NCI-H510A treated with DMSO at 0.1 percent for 48 hours (cell line): ENCODE measurements at regions not wholly inside any gene's neighbourhood (a gene's known extent, or its start where the extent isn't known, plus 50 kb on each side); places are given as distances from the start of the nearest gene placed in this dataset.
"Not testable (repeated sequence)": the region's sequence is repeated elsewhere in the genome, so short reads cannot be mapped to it uniquely, and the experiment has no call there.

Experiments
- DNase-seq: peaks from one replicate; lab custom pipeline; 2025; lab: John Stamatoyannopoulos, UW

- no peak for DNase-seq
These were observed 139.0 kb upstream of the NCOR2 start for GRCh38 chr12:124706363-124706762.

GRCh38 chr12:124705545-124706138, 138.2 kb upstream of the NCOR2 start:
- DNase-seq: no peak

GRCh38 chr12:124704619-124705018, 137.2 kb upstream of the NCOR2 start:
- DNase-seq: no peak

- no peak for DNase-seq
These were observed 136.4 kb upstream of the NCOR2 start for GRCh38 chr12:124703856-124704255.

GRCh38 chr12:124702736-124703135, 135.3 kb upstream of the NCOR2 start:
- no peak for DNase-seq

GRCh38 chr12:124700810-124701592, 133.6 kb upstream of the NCOR2 start:
- DNase-seq: no peak

GRCh38 chr12:124699909-124700308, 132.5 kb upstream of the NCOR2 start:
- DNase-seq: no peak

GRCh38 chr12:124698998-124699305, 131.5 kb upstream of the NCOR2 start:
- DNase-seq: no peak

GRCh38 chr12:124698211-124698997, 131.0 kb upstream of the NCOR2 start:
- no peak for DNase-seq

- DNase-seq: not testable (repeated sequence)
These were observed 130.3 kb upstream of the NCOR2 start for GRCh38 chr12:124697722-124698121.

GRCh38 chr12:124696693-124697476, 129.5 kb upstream of the NCOR2 start:
- DNase-seq: peak; percentile 31

- DNase-seq: peak; percentile 47
These were observed 128.4 kb upstream of the NCOR2 start for GRCh38 chr12:124695861-124696260.

GRCh38 chr12:124694846-124695497, 127.6 kb upstream of the NCOR2 start:
- no peak for DNase-seq

GRCh38 chr12:124694250-124694649, 126.8 kb upstream of the NCOR2 start:
- no peak for DNase-seq

GRCh38 chr12:124693111-124693723, 125.8 kb upstream of the NCOR2 start:
- DNase-seq: no peak

- DNase-seq: no peak
These were observed 125.0 kb upstream of the NCOR2 start for GRCh38 chr12:124692443-124692842.

GRCh38 chr12:124691429-124691828, 124.0 kb upstream of the NCOR2 start:
- DNase-seq: no peak

- no peak for DNase-seq
These were observed 122.2 kb upstream of the NCOR2 start for GRCh38 chr12:124689631-124690030.

GRCh38 chr12:124688356-124688992, 121.1 kb upstream of the NCOR2 start:
- no peak for DNase-seq

GRCh38 chr12:124687917-124688316, 120.5 kb upstream of the NCOR2 start:
- no peak for DNase-seq
